PC-3 (cell line): ENCODE measurements at regions not wholly inside any gene's neighbourhood (a gene's known extent, or its start where the extent isn't known, plus 50 kb on each side); places are given as distances from the start of the nearest gene placed in this dataset.
"Not testable (repeated sequence)": the region's sequence is repeated elsewhere in the genome, so short reads cannot be mapped to it uniquely, and the experiment has no call there.

Experiments
- CTCF ChIP-seq: fragments of 300-600 bp; sonication (generic); conservative IDR thresholded peaks from 2 replicates; pipeline ENCODE4 v1.5.1; 2017; ENCODE audit warnings: antibody characterized with exemption, low read depth, mild to moderate bottlenecking, low read length
- EZH2 ChIP-seq: fragments of 300-600 bp; sonication (generic); IDR thresholded peaks from one replicate; pipeline ENCODE4 v1.6.1; 2017; ENCODE audit warnings: antibody characterized with exemption, mild to moderate bottlenecking, low read length; ENCODE audit not compliant: unreplicated experiment
- EZH2phosphoT487 ChIP-seq: fragments of 300-600 bp; sonication (generic); IDR thresholded peaks from 2 replicates; pipeline ENCODE4 v1.6.1; 2018; ENCODE audit warnings: mild to moderate bottlenecking, antibody characterized with exemption, low read length, borderline replicate concordance

- TF ChIP-seq CTCF, EZH2, EZH2phosphoT487: not testable (repeated sequence)
Measured at GRCh38 chr21:13806444-13806843, 196.9 kb downstream of the POTED start.
